K562 (cell line): ENCODE measurements at regions not wholly inside any gene's neighbourhood (a gene's known extent, or its start where the extent isn't known, plus 50 kb on each side); places are given as distances from the start of the nearest gene placed in this dataset.

Experiments used
- ATAC-seq: fragments of 200-7000 bp; cut with Tn5 transposase; 3 replicates; pipeline ENCODE4 v1.9.1; 2020; ENCODE audit warnings: moderate library complexity
- BruUV-seq: library from RNA; stranded (reverse); fragments of 400-500 nt; replicated peaks from 2 replicates; lab custom pipeline; 2021; lab: Mats Ljungman, UMichigan
- CTCF ChIA-PET: fragments of 300-600 bp; formaldehyde crosslinking; extraction: SDS; loops from one replicate; lab custom pipeline; 2021; ENCODE audit warnings: low intra/inter-chr PET ratio; lab: Yijun Ruan, JAX
- POLR2A ChIA-PET: fragments of 300-600, 350-650 bp; sonication (Branson Sonifier 250); formaldehyde crosslinking; extraction: SDS; loops from one replicate; lab custom pipeline; 2021; ENCODE audit warnings: antibody characterized with exemption, inconsistent platforms; lab: Yijun Ruan, JAX
- DNase-seq, 4 experiments: peaks; one replicate each; pipeline versions ENCODE4 v3.0.0 to v3.0.0-alpha.2; 2011 to 2018; ENCODE audit warnings: low spot score in 3 of 4, mixed read lengths in 3 of 4; ENCODE audit errors: extremely low read depth in 1 of 4
- FAIRE-seq: peaks from 2 replicates; lab custom pipeline; 2011; peaks lifted over from hg19 to GRCh38; lab: Jason Lieb, UNC
- H2AFZ ChIP-seq: 2 replicates; pipeline ENCODE4 v1.6.0; 2011; ENCODE audit warnings: low read depth, low read length, control low read depth, inconsistent platforms
- H3K27ac ChIP-seq: fragments of 200-600 bp; 3 replicates; pipeline ENCODE4 v1.8.0; 2011; ENCODE audit warnings: low read depth, mild to moderate bottlenecking, control low read depth, inconsistent platforms, low read length, moderate library complexity, mixed read lengths; ENCODE audit errors: extremely low read depth
- H3K27me3 ChIP-seq, 2 experiments: fragments of 300-600 bp in 1 of 2; 2 replicates in 1 of 2; 3 replicates in 1 of 2; pipeline versions ENCODE4 v1.6.0 to v1.8.0; 2011; ENCODE audit warnings: inconsistent platforms in 2 of 2, low read length in 2 of 2, mild to moderate bottlenecking in 1 of 2, mixed read lengths in 1 of 2, moderate library complexity in 1 of 2; ENCODE audit not compliant: control insufficient read depth in 2 of 2, insufficient read depth in 2 of 2
- H3K36me3 ChIP-seq: fragments of 300-600 bp; 3 replicates; pipeline ENCODE4 v1.8.0; 2011; ENCODE audit warnings: mild to moderate bottlenecking, low read length, inconsistent platforms; ENCODE audit not compliant: control insufficient read depth, insufficient read depth
- H3K4me1 ChIP-seq, 2 experiments: fragments of 200-600 bp in 1 of 2; replicated peaks in 1 of 2; 2 replicates in 1 of 2; 3 replicates in 1 of 2; pipeline versions ENCODE4 v1.5.1 to v1.8.0; 2011; ENCODE audit warnings: inconsistent platforms in 2 of 2, low read length in 2 of 2, mild to moderate bottlenecking in 1 of 2, mixed read lengths in 1 of 2, moderate library complexity in 1 of 2; ENCODE audit not compliant: control insufficient read depth in 2 of 2, insufficient read depth in 2 of 2
- H3K4me2 ChIP-seq: 2 replicates; pipeline ENCODE4 v1.6.1; 2011; ENCODE audit warnings: low read length, control low read depth, inconsistent platforms, mixed read lengths; ENCODE audit not compliant: insufficient read depth
- H3K4me3 ChIP-seq: fragments of 200-600 bp; sonication (generic), shearing (Covaris generic); 2 replicates; pipeline ENCODE4 v1.5.1; 2016; ENCODE audit warnings: control low read depth, inconsistent platforms
- H3K79me2 ChIP-seq: fragments of 200-600 bp; 3 replicates; pipeline ENCODE4 v1.8.0; 2011; ENCODE audit warnings: low read length, inconsistent platforms; ENCODE audit not compliant: control insufficient read depth, insufficient read depth
- H3K9ac ChIP-seq, 2 experiments: 2 replicates each; pipeline versions ENCODE4 v1.6.0 to v1.6.1; 2011; ENCODE audit warnings: low read depth in 2 of 2, low read length in 2 of 2, control low read depth in 1 of 2, inconsistent platforms in 1 of 2, mild to moderate bottlenecking in 1 of 2, mixed read lengths in 1 of 2; ENCODE audit not compliant: insufficient read depth in 1 of 2
- H3K9me1 ChIP-seq: one replicate; pipeline ENCODE4 v1.6.0; 2011; ENCODE audit warnings: inconsistent platforms, mild to moderate bottlenecking, low read length, moderate library complexity; ENCODE audit not compliant: control insufficient read depth, insufficient read depth
- H3K9me3 ChIP-seq: replicated peaks from 2 replicates; pipeline ENCODE4 v1.5.1; 2011; ENCODE audit warnings: low read depth, low read length, inconsistent platforms; ENCODE audit not compliant: control insufficient read depth, insufficient read depth
- H4K20me1 ChIP-seq: replicated peaks from 2 replicates; pipeline ENCODE4 v1.6.1; 2011; ENCODE audit warnings: low read length, inconsistent platforms, mixed read lengths; ENCODE audit not compliant: control insufficient read depth, insufficient read depth
- DDX20 ChIP-seq: fragments of 450-650 bp; IDR thresholded peaks from 2 replicates; pipeline ENCODE4 v1.6.1; 2016; ENCODE audit warnings: missing genetic modification characterization, low read depth, mild to moderate bottlenecking, missing compliant biosample characterization, moderate library complexity
- HLTF ChIP-seq: fragments of 450-650 bp; IDR thresholded peaks from 2 replicates; pipeline ENCODE4 v1.6.1; 2016
- KDM2B ChIP-seq: fragments of 250-450 bp; sonication (Bioruptor Pico); IDR thresholded peaks from 2 replicates; pipeline ENCODE4 v1.8.0; 2021; ENCODE audit warnings: mild to moderate bottlenecking, moderate library complexity
- NCOA6 ChIP-seq: fragments of 450-650 bp; IDR thresholded peaks from 2 replicates; pipeline ENCODE4 v1.6.1; 2017; ENCODE audit warnings: mild to moderate bottlenecking
- PRDM10 ChIP-seq: fragments of 450-650 bp; IDR thresholded peaks from 2 replicates; pipeline ENCODE4 v1.6.1; 2018; ENCODE audit not compliant: partially characterized antibody
- RBM34 ChIP-seq: fragments of 200-400 bp; formaldehyde crosslinking; IDR thresholded peaks from 2 replicates; pipeline ENCODE4 v1.6.1; 2018; ENCODE audit warnings: low read length, borderline replicate concordance; ENCODE audit not compliant: insufficient read depth
- RHOXF2B ChIP-seq: fragments of 250-450 bp; sonication (Bioruptor Pico); conservative IDR thresholded peaks from 2 replicates; pipeline ENCODE4 v1.5.1; 2021
- TRIM24 ChIP-seq, 2 experiments: fragments of 450-650 bp; IDR thresholded peaks; 2 replicates each; pipeline ENCODE4 v1.6.1; 2016
- ZBTB26 ChIP-seq: fragments of 450-650 bp; formaldehyde crosslinking; IDR thresholded peaks from 2 replicates; pipeline ENCODE4 v1.4.0; 2022; ENCODE audit warnings: missing genetic modification characterization
- ZNF395 ChIP-seq: fragments of 200-800 bp; sonication (Bioruptor generic); IDR thresholded peaks from 2 replicates; pipeline ENCODE4 v1.6.1; 2017; ENCODE audit warnings: missing genetic modification characterization, missing compliant biosample characterization
- ZNF449 ChIP-seq: fragments of 250-450 bp; sonication (Bioruptor Pico); IDR thresholded peaks from 2 replicates; pipeline ENCODE4 v1.8.0; 2022; ENCODE audit warnings: moderate library complexity, mild to moderate bottlenecking, inconsistent platforms
- ZNF586 ChIP-seq: fragments of 450-650 bp; formaldehyde crosslinking; conservative IDR thresholded peaks from 2 replicates; pipeline ENCODE4 v1.4.0; 2020; ENCODE audit warnings: mild to moderate bottlenecking, moderate library complexity
- in situ Hi-C: fragments of 300-500 bp; cut with MboI; formaldehyde crosslinking; loops from 4 replicates; pipeline ENCODE4 v1.15.0; 2018; ENCODE audit warnings: inconsistent platforms, mixed read lengths
- intact Hi-C: fragments of 100-400 bp; cut with micrococcal nuclease; formaldehyde crosslinking; loops from 2 replicates; pipeline ENCODE4 v1.14.2; 2022

DNA sequence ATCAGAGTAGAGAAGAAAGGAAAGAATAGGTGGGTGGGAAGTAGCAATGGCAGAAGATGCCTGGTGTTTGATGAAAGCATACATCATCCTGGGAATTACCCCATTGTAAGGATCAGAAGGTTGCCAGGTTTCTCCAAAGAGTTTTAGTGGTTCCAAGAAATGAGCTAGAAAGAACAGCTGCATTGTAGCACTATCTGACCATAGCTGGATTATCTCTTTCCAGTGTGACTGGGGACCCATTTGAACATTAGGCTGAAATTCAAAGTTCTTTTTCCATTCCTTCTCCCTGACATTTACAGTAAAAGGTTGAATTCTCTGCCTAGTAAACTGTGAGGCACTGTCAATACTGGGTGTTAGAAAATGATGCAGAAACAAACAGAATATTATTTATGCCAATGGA, 244.4 kb downstream of the GALC start:
- H3K79me2 ChIP-seq = no peaks in the 10 kb centered on the region
- no peaks in the 10 kb centered on the region for H3K9me3 ChIP-seq
- no peak overlapping the region for H3K9ac ChIP-seq
- in situ Hi-C loops (no loop called here), intact Hi-C loops (no loop called here)
- BruUV-seq = no TSS peak
- POLR2A ChIA-PET = no interaction called here
- no peaks in the 10 kb centered on the region for H3K36me3 ChIP-seq
- no peak for TF ChIP-seq RHOXF2B (CRISPR knock-in tag)
- TF ChIP-seq DDX20 (tag) = no peak
- TF ChIP-seq ZBTB26 = no peak
- TF ChIP-seq ZNF395 (CRISPR knock-in tag) = no peak
- no peak for TF ChIP-seq PRDM10
- no peak for TF ChIP-seq TRIM24 (IDR thresholded peaks at IDR 0.05)
- no peak for TF ChIP-seq KDM2B (CRISPR knock-in tag)
- no peak for TF ChIP-seq NCOA6
- TF ChIP-seq ZNF586 (CRISPR knock-in tag) = no peak
- no peak for TF ChIP-seq ZNF449 (CRISPR knock-in tag)
- no peak for TF ChIP-seq RBM34
- no peak for TF ChIP-seq HLTF
- H2AFZ ChIP-seq = no peak overlapping the region
- no peaks in the 10 kb centered on the region for H4K20me1 ChIP-seq
- no peaks in the 10 kb centered on the region for H3K27me3 ChIP-seq
- DNase-seq (no peak), ATAC-seq (no peak), FAIRE-seq (no peak)
- H3K4me3 ChIP-seq = no peak overlapping the region
- CTCF ChIA-PET = no interaction called here
- no peaks in the 10 kb centered on the region for H3K9me1 ChIP-seq
- no peak overlapping the region for H3K27ac ChIP-seq
- H3K4me2 ChIP-seq = no peak overlapping the region
- H3K4me1 ChIP-seq = no peaks in the 10 kb centered on the region
